ENCODE measurements at regions not wholly inside any gene's neighbourhood (a gene's known extent, or its start where the extent isn't known, plus 50 kb on each side); places are given as distances from the start of the nearest gene placed in this dataset.

GRCh38 chr2:51534166-51534565 lies 502.2 kb upstream of the NRXN1 start:
- Histone ChIP-seq H3K4me3 (no peak overlapping the region), H3K27me3 (no peaks in the 10 kb centered on the region), H3K9me3 (no peaks in the 10 kb centered on the region), H3K27ac (no peak overlapping the region), H3K4me1 (ENCODE audit: insufficient read depth) (no peaks in the 10 kb centered on the region), H3K36me3 (no peaks in the 10 kb centered on the region)
- WGBS, 3 donors: 95 to 98% (median 95%) methylated on average over 3 of the region's 3 CpGs
- DNase-seq: no peak
- no peak for TF ChIP-seq CTCF (IDR thresholded peaks at IDR 0.05)
- TF ChIP-seq EP300 (IDR thresholded peaks at IDR 0.05): no peak
- TF ChIP-seq POLR2A (IDR thresholded peaks at IDR 0.05): no peak
- intact Hi-C loops (cut with DNase I): no loop called here

DNA sequence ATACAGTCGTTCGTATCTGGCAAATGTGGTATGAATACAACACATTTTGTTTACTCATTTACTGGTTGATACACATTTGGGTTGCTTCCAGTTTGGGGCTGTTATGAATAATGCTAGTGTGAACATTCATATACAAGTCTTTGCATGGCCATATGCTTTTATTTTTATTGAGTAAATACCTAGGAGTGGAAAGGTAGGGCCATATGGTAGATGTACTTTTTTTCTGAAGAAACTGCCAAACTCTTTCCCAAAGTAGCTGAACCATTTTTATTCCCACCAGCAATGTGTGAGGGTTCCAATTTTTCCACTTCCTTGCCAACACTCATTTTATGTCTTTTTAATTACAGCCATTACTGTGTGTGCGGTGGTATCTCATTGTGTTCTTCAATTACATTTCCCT lies 496.2 kb upstream of the NRXN1 start:
- Histone ChIP-seq H3K27ac (no peak overlapping the region), H3K4me1 (ENCODE audit: insufficient read depth) (no peaks in the 10 kb centered on the region), H3K36me3 (no peaks in the 10 kb centered on the region), H3K9me3 (no peaks in the 10 kb centered on the region), H3K27me3 (no peaks in the 10 kb centered on the region), H3K4me3 (no peak overlapping the region)
- 82 to 95% (median 86%) methylated on average over 3 of the region's 3 CpGs for WGBS, 3 donors
- intact Hi-C loops (cut with DNase I): no loop called here
- no peak for TF ChIP-seq POLR2A (IDR thresholded peaks at IDR 0.05)
- no peak for TF ChIP-seq CTCF (IDR thresholded peaks at IDR 0.05)
- no peak for TF ChIP-seq EP300 (IDR thresholded peaks at IDR 0.05)
- no peak for DNase-seq

GRCh38 chr2:51526766-51527165 lies 494.8 kb upstream of the NRXN1 start:
- no peak overlapping the region for H3K27ac ChIP-seq
- no peak for TF ChIP-seq CTCF (IDR thresholded peaks at IDR 0.05)
- no peak for TF ChIP-seq EP300 (IDR thresholded peaks at IDR 0.05)
- TF ChIP-seq POLR2A (IDR thresholded peaks at IDR 0.05): no peak
- intact Hi-C loops (cut with DNase I): no loop called here
- 83 to 87% (median 84%) methylated on average over 2 of the region's 2 CpGs for WGBS, 3 donors
- H3K4me3 ChIP-seq: no peak overlapping the region
- no peaks in the 10 kb centered on the region for H3K4me1 ChIP-seq (ENCODE audit: insufficient read depth)
- no peaks in the 10 kb centered on the region for H3K9me3 ChIP-seq
- DNase-seq: no peak
- no peaks in the 10 kb centered on the region for H3K36me3 ChIP-seq
- no peaks in the 10 kb centered on the region for H3K27me3 ChIP-seq

DNA sequence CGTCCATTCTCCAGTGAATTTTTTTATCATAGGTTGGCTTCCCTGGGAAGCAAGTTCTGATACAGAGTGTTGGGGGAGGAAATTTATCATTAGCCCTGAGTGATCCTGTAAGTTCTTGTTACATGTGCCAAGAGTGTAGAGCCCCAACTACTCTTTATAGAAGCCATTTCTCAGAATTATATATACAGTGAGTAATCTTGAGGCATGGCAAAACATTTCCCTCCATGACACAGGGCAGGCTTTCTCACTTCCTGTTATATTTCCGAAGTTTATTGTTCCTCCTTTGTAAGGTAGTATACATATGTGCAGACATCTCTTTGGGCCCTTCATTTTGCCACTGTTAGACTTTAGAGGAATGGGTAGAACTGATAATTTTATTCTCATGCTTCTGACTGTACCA lies 484.7 kb upstream of the NRXN1 start:
- H3K9me3 ChIP-seq: no peaks in the 10 kb centered on the region
- no peaks in the 10 kb centered on the region for H3K4me1 ChIP-seq (ENCODE audit: insufficient read depth)
- H3K27me3 ChIP-seq: no peaks in the 10 kb centered on the region
- 82 to 84% (median 83%) methylated on average over 2 of the region's 2 CpGs for WGBS, 3 donors
- H3K27ac ChIP-seq: no peak overlapping the region
- intact Hi-C loops (cut with DNase I): no loop called here
- no peak for DNase-seq
- no peak for TF ChIP-seq POLR2A (IDR thresholded peaks at IDR 0.05)
- H3K4me3 ChIP-seq: no peak overlapping the region
- no peaks in the 10 kb centered on the region for H3K36me3 ChIP-seq

DNA sequence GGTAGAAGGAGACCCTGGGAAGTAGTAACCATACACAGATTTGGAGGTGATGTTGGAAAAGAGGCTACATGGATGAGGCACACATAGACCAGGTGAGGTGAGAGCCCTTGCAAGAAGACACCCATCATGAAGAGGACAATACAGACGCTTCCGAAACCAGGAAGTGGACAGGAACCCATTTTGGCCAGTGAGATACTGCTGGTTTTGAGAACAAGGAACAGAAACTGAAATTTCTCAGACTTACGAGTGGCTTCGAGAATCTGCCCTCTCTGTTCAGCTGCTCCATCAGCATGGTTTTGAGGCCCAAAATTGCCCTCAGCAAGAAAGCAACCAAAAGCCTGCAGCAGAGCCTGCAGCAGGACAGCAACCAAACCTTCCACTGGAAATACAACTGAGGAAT lies 479.1 kb upstream of the NRXN1 start:
- Histone ChIP-seq H3K4me1 (ENCODE audit: insufficient read depth) (no peaks in the 10 kb centered on the region), H3K27me3 (no peaks in the 10 kb centered on the region), H3K4me3 (no peak overlapping the region), H3K36me3 (no peaks in the 10 kb centered on the region), H3K9me3 (no peaks in the 10 kb centered on the region), H3K27ac (no peak overlapping the region)
- WGBS, 3 donors: 67 to 78% (median 78%) methylated on average over 4 of the region's 4 CpGs
- intact Hi-C loops (cut with DNase I): no loop called here
- no peak for DNase-seq
- TF ChIP-seq POLR2A (IDR thresholded peaks at IDR 0.05): no peak

- no peak for TF ChIP-seq POLR2A (IDR thresholded peaks at IDR 0.05)
- TF ChIP-seq CTCF (IDR thresholded peaks at IDR 0.05): no peak
- no peak for TF ChIP-seq EP300 (IDR thresholded peaks at IDR 0.05)
- intact Hi-C loops (cut with DNase I): no loop called here
- Histone ChIP-seq H3K27me3 (no peaks in the 10 kb centered on the region), H3K4me3 (no peak overlapping the region), H3K36me3 (no peaks in the 10 kb centered on the region), H3K4me1 (ENCODE audit: insufficient read depth) (no peaks in the 10 kb centered on the region), H3K9me3 (no peaks in the 10 kb centered on the region), H3K27ac (no peak overlapping the region)
- DNase-seq: no peak
- WGBS, 3 donors: 77 to 83% (median 80%) methylated on average over 3 of the region's 3 CpGs
Measured at GRCh38 chr2:51510303-51510702, 478.4 kb upstream of the NRXN1 start.
